GM21723 (cell line): ENCODE measurements at regions not wholly inside any gene's neighbourhood (a gene's known extent, or its start where the extent isn't known, plus 50 kb on each side); places are given as distances from the start of the nearest gene placed in this dataset.

Experiments used
- ATAC-seq: cut with Tn5 transposase; IDR thresholded peaks from one replicate; pipeline ENCODE4 v1.9.1; 2021; ENCODE audit warnings: mild to moderate bottlenecking, moderate library complexity; ENCODE audit not compliant: unreplicated experiment

GRCh38 chr21:29228306-29228705 is 70.4 kb upstream of the BACH1 start:
- ATAC-seq: no peak

- no peak for ATAC-seq
Observed at GRCh38 chr21:29230551-29231261, 68.0 kb upstream of the BACH1 start.

GRCh38 chr21:29231756-29232529 is 66.8 kb upstream of the BACH1 start:
- ATAC-seq: no peak

- no peak for ATAC-seq
Observed at GRCh38 chr21:29232530-29233255, 66.0 kb upstream of the BACH1 start.

- peak; percentile 8 for ATAC-seq
Observed at GRCh38 chr21:29233256-29233546, 65.5 kb upstream of the BACH1 start.

GRCh38 chr21:29233611-29234540 is 64.8 kb upstream of the BACH1 start:
- peak; percentile 69 for ATAC-seq

GRCh38 chr21:29235714-29236197 is 63.0 kb upstream of the BACH1 start:
- ATAC-seq: peak; percentile 53

GRCh38 chr21:29236201-29236600 is 62.5 kb upstream of the BACH1 start:
- no peak for ATAC-seq

GRCh38 chr21:29237110-29238052 is 61.3 kb upstream of the BACH1 start:
- no peak for ATAC-seq

- no peak for ATAC-seq
Observed at GRCh38 chr21:29238053-29238966, 60.4 kb upstream of the BACH1 start.

- no peak for ATAC-seq
Observed at GRCh38 chr21:29238967-29239290, 59.8 kb upstream of the BACH1 start.

- no peak for ATAC-seq
Observed at GRCh38 chr21:29240136-29240535, 58.6 kb upstream of the BACH1 start.

- no peak for ATAC-seq
Observed at GRCh38 chr21:29242201-29242600, 56.5 kb upstream of the BACH1 start.

GRCh38 chr21:29243188-29243587 is 55.5 kb upstream of the BACH1 start:
- ATAC-seq: no peak

GRCh38 chr21:29245104-29245643 is 53.5 kb upstream of the BACH1 start:
- ATAC-seq: peak; percentile 65

- no peak for ATAC-seq
Observed at GRCh38 chr21:29245863-29246262, 52.9 kb upstream of the BACH1 start.

GRCh38 chr21:29246614-29247013 is 52.1 kb upstream of the BACH1 start:
- no peak for ATAC-seq

- ATAC-seq: no peak
Observed at GRCh38 chr21:29248124-29248523, 50.6 kb upstream of the BACH1 start.
